GM18511 (cell line): ENCODE measurements at regions not wholly inside any gene's neighbourhood (a gene's known extent, or its start where the extent isn't known, plus 50 kb on each side); places are given as distances from the start of the nearest gene placed in this dataset.
"Not testable (repeated sequence)": the region's sequence is repeated elsewhere in the genome, so short reads cannot be mapped to it uniquely, and the experiment has no call there.

ENCODE experiments used
- ATAC-seq: cut with Tn5 transposase; IDR thresholded peaks from one replicate; pipeline ENCODE4 v1.9.1; 2021; ENCODE audit warnings: mild to moderate bottlenecking, moderate library complexity; ENCODE audit not compliant: unreplicated experiment

- ATAC-seq: no peak
Observed at GRCh38 chr2:44051593-44052347, 56.0 kb upstream of the LRPPRC start.

GRCh38 chr2:44052584-44052983, 56.8 kb upstream of the LRPPRC start:
- ATAC-seq: no peak

GRCh38 chr2:44053052-44053451, 57.3 kb upstream of the LRPPRC start:
- no peak for ATAC-seq

GRCh38 chr2:44053456-44053855, 57.7 kb upstream of the LRPPRC start:
- ATAC-seq: no peak

GRCh38 chr2:44055229-44055628, 59.4 kb upstream of the LRPPRC start:
- ATAC-seq: no peak

GRCh38 chr2:44055664-44056063, 59.9 kb upstream of the LRPPRC start:
- no peak for ATAC-seq

- ATAC-seq: no peak
Observed at GRCh38 chr2:44056947-44057346, 61.2 kb upstream of the LRPPRC start.

GRCh38 chr2:44060286-44060685, 64.5 kb upstream of the LRPPRC start:
- not testable (repeated sequence) for ATAC-seq

GRCh38 chr2:44060990-44061389, 65.2 kb upstream of the LRPPRC start:
- ATAC-seq: no peak

- ATAC-seq: no peak
Observed at GRCh38 chr2:44061469-44061868, 65.7 kb upstream of the LRPPRC start.

GRCh38 chr2:44061876-44062275, 66.1 kb upstream of the LRPPRC start:
- no peak for ATAC-seq

- ATAC-seq: no peak
Observed at GRCh38 chr2:44063033-44063432, 67.2 kb upstream of the LRPPRC start.

- not testable (repeated sequence) for ATAC-seq
Observed at GRCh38 chr2:44064281-44064680, 68.5 kb upstream of the LRPPRC start.

- not testable (repeated sequence) for ATAC-seq
Observed at GRCh38 chr2:44067012-44067790, 71.4 kb upstream of the LRPPRC start.

- not testable (repeated sequence) for ATAC-seq
Observed at GRCh38 chr2:44067791-44068181, 72.0 kb upstream of the LRPPRC start.

GRCh38 chr2:44071454-44072046, 75.8 kb upstream of the LRPPRC start:
- ATAC-seq: no peak

GRCh38 chr2:44073667-44074066, 77.9 kb upstream of the LRPPRC start:
- ATAC-seq: not testable (repeated sequence)

- ATAC-seq: not testable (repeated sequence)
Observed at GRCh38 chr2:44074795-44075194, 79.0 kb upstream of the LRPPRC start.

- no peak for ATAC-seq
Observed at GRCh38 chr2:44075541-44075940, 79.8 kb upstream of the LRPPRC start.

- ATAC-seq: no peak
Observed at GRCh38 chr2:44077942-44078511, 82.2 kb upstream of the LRPPRC start.

- no peak for ATAC-seq
Observed at GRCh38 chr2:44079686-44080085, 83.9 kb upstream of the LRPPRC start.
